Right cardiac atrium (tissue), 5 donors: ENCODE measurements at regions not wholly inside any gene's neighbourhood (a gene's known extent, or its start where the extent isn't known, plus 50 kb on each side); places are given as distances from the start of the nearest gene placed in this dataset.

ENCODE experiments used
- ATAC-seq, 2 donors: fragments of 200-7000 bp; cut with Tn5 transposase; one replicate each; pipeline versions ENCODE4 v1.8.0 to v1.9.1; 2020; ENCODE audit warnings: moderate library complexity in 2 of 2, mild to moderate bottlenecking in 1 of 2
- DNase-seq, 3 donors: peaks; one replicate each; pipeline ENCODE4 v3.0.0-alpha.2; 2020
- H3K27ac ChIP-seq: one replicate; pipeline ENCODE4 v1.5.1; 2013; ENCODE audit warnings: mild to moderate bottlenecking, low read length, control low read depth, moderate library complexity
- H3K27me3 ChIP-seq: one replicate; pipeline ENCODE4 v1.6.1; 2013; ENCODE audit not compliant: control insufficient read depth, insufficient read depth
- H3K4me1 ChIP-seq: one replicate; pipeline ENCODE4 v1.6.1; 2013; ENCODE audit warnings: low read length; ENCODE audit not compliant: control insufficient read depth, insufficient read depth
- H3K4me3 ChIP-seq: one replicate; pipeline ENCODE4 v1.5.1; 2013; ENCODE audit warnings: low read length, control low read depth
- H3K9me3 ChIP-seq: one replicate; pipeline ENCODE4 v1.6.1; 2013; ENCODE audit warnings: low read length; ENCODE audit not compliant: control insufficient read depth
- WGBS: extraction: QIAGEN DNeasy Blood & Tissue Kit; methylation state at CpG from one replicate; pipeline ENCODE4 v1.1.7; 2013; 5-methylcytosine and 5-hydroxymethylcytosine counted together
- intact Hi-C, 4 donors: fragments of 100-400 bp; cut with DNase I; formaldehyde crosslinking; loops; one replicate each; pipeline versions ENCODE4 v1.11.0 to v1.14.0; 2022 to 2023
- donor health status: healthy with polysubstance abuse.
- donor health status: DM: no; HTN: yes; CAD: no.
- donor health status: DM: no; HTN: no; CAD: no.
- donor health status: DM: no; HTN: yes; CAD: no; lungs with severe emphysema.
- donor health status: DM: yes; HTN: yes; CAD: no.

GRCh38 chr1:181260271-181260670, 171.8 kb downstream of the IER5 start:
- H3K9me3 ChIP-seq: peaks cover 2% of the 10 kb centered on the region
- 84% methylated on average over 3 of the region's 3 CpGs for WGBS
- H3K27ac ChIP-seq: no peak overlapping the region
- no peak for DNase-seq
- no peaks in the 10 kb centered on the region for H3K27me3 ChIP-seq
- no peak overlapping the region for H3K4me3 ChIP-seq
- no peaks in the 10 kb centered on the region for H3K4me1 ChIP-seq
- intact Hi-C loops: no loop called here
- ATAC-seq: no peak

GRCh38 chr1:181260994-181261393, 172.5 kb downstream of the IER5 start:
- ATAC-seq (no peak), DNase-seq (no peak)
- WGBS: 91% methylated on average over 1 of the region's 1 CpG
- H3K27ac ChIP-seq: no peak overlapping the region
- intact Hi-C loops: no loop called here
- H3K9me3 ChIP-seq: no peaks in the 10 kb centered on the region
- no peaks in the 10 kb centered on the region for H3K27me3 ChIP-seq
- no peak overlapping the region for H3K4me3 ChIP-seq
- H3K4me1 ChIP-seq: no peaks in the 10 kb centered on the region

GRCh38 chr1:181262069-181262468, 173.6 kb downstream of the IER5 start:
- no peaks in the 10 kb centered on the region for H3K9me3 ChIP-seq
- no peaks in the 10 kb centered on the region for H3K4me1 ChIP-seq
- H3K27me3 ChIP-seq: no peaks in the 10 kb centered on the region
- ATAC-seq (no peak), DNase-seq (no peak)
- no peak overlapping the region for H3K4me3 ChIP-seq
- intact Hi-C loops: no loop called here
- no peak overlapping the region for H3K27ac ChIP-seq
- 33% methylated on average over 1 of the region's 1 CpG for WGBS

GRCh38 chr1:181263444-181263843, 174.9 kb downstream of the IER5 start:
- intact Hi-C loops: no loop called here
- H3K9me3 ChIP-seq: no peaks in the 10 kb centered on the region
- no peak overlapping the region for H3K27ac ChIP-seq
- ATAC-seq: no peak
- DNase-seq: no peak
- no peaks in the 10 kb centered on the region for H3K27me3 ChIP-seq
- no peak overlapping the region for H3K4me3 ChIP-seq
- H3K4me1 ChIP-seq: no peaks in the 10 kb centered on the region
- WGBS: 90% methylated on average over 2 of the region's 2 CpGs

- DNase-seq (no peak), ATAC-seq (no peak)
- Histone ChIP-seq H3K4me3 (no peak overlapping the region), H3K27me3 (no peaks in the 10 kb centered on the region), H3K4me1 (no peaks in the 10 kb centered on the region), H3K9me3 (no peaks in the 10 kb centered on the region), H3K27ac (no peak overlapping the region)
- intact Hi-C loops: no loop called here
- 71% methylated on average over 3 of the region's 3 CpGs for WGBS
These were observed 176.3 kb downstream of the IER5 start for GRCh38 chr1:181264821-181265220.

GRCh38 chr1:181284978-181285377, 196.5 kb downstream of the IER5 start:
- Histone ChIP-seq H3K27ac (no peak overlapping the region), H3K27me3 (no peaks in the 10 kb centered on the region), H3K4me3 (no peak overlapping the region), H3K4me1 (no peaks in the 10 kb centered on the region), H3K9me3 (peaks cover 2% of the 10 kb centered on the region)
- DNase-seq (no peak), ATAC-seq (no peak)
- intact Hi-C loops: no loop called here

- intact Hi-C loops: no loop called here
- no peak overlapping the region for H3K4me3 ChIP-seq
- no peaks in the 10 kb centered on the region for H3K9me3 ChIP-seq
- no peaks in the 10 kb centered on the region for H3K4me1 ChIP-seq
- no peaks in the 10 kb centered on the region for H3K27me3 ChIP-seq
- no peak for DNase-seq
- ATAC-seq: no peak
- H3K27ac ChIP-seq: no peak overlapping the region
- 77% methylated on average over 3 of the region's 3 CpGs for WGBS
These were observed 188.1 kb upstream of the CACNA1E start for GRCh38 chr1:181295217-181295616.

- Histone ChIP-seq H3K4me1 (no peaks in the 10 kb centered on the region), H3K27ac (no peak overlapping the region), H3K9me3 (no peaks in the 10 kb centered on the region), H3K27me3 (no peaks in the 10 kb centered on the region), H3K4me3 (no peak overlapping the region)
- ATAC-seq (no peak), DNase-seq (no peak)
- 58% methylated on average over 2 of the region's 2 CpGs for WGBS
- intact Hi-C loops: no loop called here
These were observed 187.1 kb upstream of the CACNA1E start for GRCh38 chr1:181296180-181296579.

- DNase-seq (no peak), ATAC-seq (no peak)
- Histone ChIP-seq H3K4me1 (no peaks in the 10 kb centered on the region), H3K9me3 (no peaks in the 10 kb centered on the region), H3K27ac (no peak overlapping the region), H3K27me3 (peaks cover 5% of the 10 kb centered on the region), H3K4me3 (no peak overlapping the region)
- intact Hi-C loops: no loop called here
- 16% methylated on average over 3 of the region's 3 CpGs for WGBS
These were observed 175.2 kb upstream of the CACNA1E start for GRCh38 chr1:181308098-181308497.

GRCh38 chr1:181310560-181310959, 172.8 kb upstream of the CACNA1E start:
- intact Hi-C loops: no loop called here
- no peak overlapping the region for H3K27ac ChIP-seq
- 52% methylated on average over 2 of the region's 2 CpGs for WGBS
- H3K27me3 ChIP-seq: peaks cover 2% of the 10 kb centered on the region
- H3K9me3 ChIP-seq: no peaks in the 10 kb centered on the region
- no peak overlapping the region for H3K4me3 ChIP-seq
- no peak for ATAC-seq
- no peaks in the 10 kb centered on the region for H3K4me1 ChIP-seq
- DNase-seq: no peak

- WGBS: 36% methylated on average over 4 of the region's 4 CpGs
- DNase-seq (no peak), ATAC-seq (no peak)
- peaks cover 2% of the 10 kb centered on the region for H3K27me3 ChIP-seq
- no peaks in the 10 kb centered on the region for H3K4me1 ChIP-seq
- no peaks in the 10 kb centered on the region for H3K9me3 ChIP-seq
- intact Hi-C loops: no loop called here
- no peak overlapping the region for H3K27ac ChIP-seq
- no peak overlapping the region for H3K4me3 ChIP-seq
These were observed 170.4 kb upstream of the CACNA1E start for GRCh38 chr1:181312946-181313345.

GRCh38 chr1:181313466-181313865, 169.9 kb upstream of the CACNA1E start:
- no peak for ATAC-seq
- Histone ChIP-seq H3K9me3 (no peaks in the 10 kb centered on the region), H3K4me3 (no peak overlapping the region), H3K4me1 (no peaks in the 10 kb centered on the region), H3K27me3 (peaks cover 2% of the 10 kb centered on the region), H3K27ac (no peak overlapping the region)
- 80% methylated on average over 2 of the region's 2 CpGs for WGBS
- intact Hi-C loops: no loop called here
- no peak for DNase-seq
